Hypothalamus (tissue), 51 donors: ENCODE measurements at regions not wholly inside any gene's neighbourhood (a gene's known extent, or its start where the extent isn't known, plus 50 kb on each side); places are given as distances from the start of the nearest gene placed in this dataset.
"Not testable (repeated sequence)": the region's sequence is repeated elsewhere in the genome, so short reads cannot be mapped to it uniquely, and the experiment has no call there.

Source experiments
- DNase-seq, 51 donors: peaks; one replicate each; lab custom pipeline; 2025; lab: John Stamatoyannopoulos, UW

GRCh38 chrY:16490706-16491105, 1389.3 kb downstream of the CDY2B start:
- no peak for DNase-seq

- DNase-seq, result no peak
Observed at GRCh38 chrY:16486696-16487215, 1393.3 kb downstream of the CDY2B start.

GRCh38 chrY:16480031-16480430, 1400.0 kb downstream of the CDY2B start:
- no peak for DNase-seq

- DNase-seq, result no peak
Observed at GRCh38 chrY:16474053-16474452, 1406.0 kb downstream of the CDY2B start.

- DNase-seq, result no peak
Observed at GRCh38 chrY:16454799-16455198, 1425.2 kb downstream of the CDY2B start.

- no peak for DNase-seq
Observed at GRCh38 chrY:16446152-16446551, 1433.9 kb downstream of the CDY2B start.

- DNase-seq, result not testable (repeated sequence)
Observed at GRCh38 chrY:16409206-16409923, 1470.7 kb downstream of the CDY2B start.

- not testable (repeated sequence) for DNase-seq
Observed at GRCh38 chrY:16379458-16379857, 1500.6 kb downstream of the CDY2B start.

- not testable (repeated sequence) for DNase-seq
Observed at GRCh38 chrY:16341592-16341991, 1538.4 kb downstream of the CDY2B start.

GRCh38 chrY:16330032-16330758, 1549.8 kb downstream of the CDY2B start:
- not testable (repeated sequence) for DNase-seq

- not testable (repeated sequence) for DNase-seq
Observed at GRCh38 chrY:16329135-16329820, 1550.7 kb downstream of the CDY2B start.
